ENCODE measurements at regions not wholly inside any gene's neighbourhood (a gene's known extent, or its start where the extent isn't known, plus 50 kb on each side); places are given as distances from the start of the nearest gene placed in this dataset.

DNA sequence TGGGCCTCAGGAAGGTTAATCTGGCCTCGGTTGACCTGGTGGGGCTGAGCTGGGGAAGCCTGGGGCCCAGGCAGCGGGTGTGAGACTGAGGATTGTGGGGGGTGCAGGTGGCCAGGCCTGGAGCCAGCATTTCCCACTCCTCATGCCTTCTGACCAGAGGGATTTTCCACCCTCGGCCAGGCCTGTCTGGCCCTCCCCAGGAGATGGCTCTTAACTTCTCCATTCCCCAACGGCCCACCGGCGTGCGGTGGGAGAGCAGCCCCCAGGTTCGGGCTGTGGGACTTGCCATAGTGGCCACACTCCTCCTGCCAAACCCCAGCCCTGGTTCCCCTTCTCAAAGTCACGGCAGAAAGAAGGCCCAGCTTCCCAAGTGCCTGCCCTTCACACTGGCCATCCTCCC, 126.5 kb upstream of the RUNX3 start:
- DNase-seq (ENCODE audit: low spot score) = no peak
- TF ChIP-seq, protein P1, sequence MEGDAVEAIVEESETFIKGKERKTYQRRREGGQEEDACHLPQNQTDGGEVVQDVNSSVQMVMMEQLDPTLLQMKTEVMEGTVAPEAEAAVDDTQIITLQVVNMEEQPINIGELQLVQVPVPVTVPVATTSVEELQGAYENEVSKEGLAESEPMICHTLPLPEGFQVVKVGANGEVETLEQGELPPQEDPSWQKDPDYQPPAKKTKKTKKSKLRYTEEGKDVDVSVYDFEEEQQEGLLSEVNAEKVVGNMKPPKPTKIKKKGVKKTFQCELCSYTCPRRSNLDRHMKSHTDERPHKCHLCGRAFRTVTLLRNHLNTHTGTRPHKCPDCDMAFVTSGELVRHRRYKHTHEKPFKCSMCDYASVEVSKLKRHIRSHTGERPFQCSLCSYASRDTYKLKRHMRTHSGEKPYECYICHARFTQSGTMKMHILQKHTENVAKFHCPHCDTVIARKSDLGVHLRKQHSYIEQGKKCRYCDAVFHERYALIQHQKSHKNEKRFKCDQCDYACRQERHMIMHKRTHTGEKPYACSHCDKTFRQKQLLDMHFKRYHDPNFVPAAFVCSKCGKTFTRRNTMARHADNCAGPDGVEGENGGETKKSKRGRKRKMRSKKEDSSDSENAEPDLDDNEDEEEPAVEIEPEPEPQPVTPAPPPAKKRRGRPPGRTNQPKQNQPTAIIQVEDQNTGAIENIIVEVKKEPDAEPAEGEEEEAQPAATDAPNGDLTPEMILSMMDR (IDR thresholded peaks at IDR 0.05) = no peak
- ATAC-seq (ENCODE audit: low FRiP score) = no peak

DNA sequence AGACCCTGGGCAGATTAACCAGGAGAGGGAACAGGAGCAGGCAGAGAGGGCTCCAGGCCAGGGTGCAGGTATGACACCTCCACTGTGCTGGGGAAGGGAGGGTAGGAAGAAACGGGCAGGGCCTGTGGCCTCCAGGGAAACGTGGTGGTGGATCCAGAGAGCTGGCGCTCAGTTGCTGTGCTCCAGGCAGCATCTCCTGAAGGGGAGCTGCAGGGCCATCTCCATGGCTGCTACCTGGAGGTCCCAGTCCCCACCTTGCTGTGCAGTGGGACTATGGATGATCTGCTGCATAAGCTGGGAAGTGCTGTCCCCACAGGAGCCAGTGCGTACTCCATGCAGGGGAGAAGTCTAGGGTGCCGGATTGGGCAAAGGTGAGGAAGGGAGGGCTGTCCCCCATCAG, 125.9 kb upstream of the RUNX3 start:
- ATAC-seq (ENCODE audit: low FRiP score) (no peak), DNase-seq (ENCODE audit: low spot score) (no peak)
- TF ChIP-seq, protein P1 (IDR thresholded peaks at IDR 0.05) = no peak

DNA sequence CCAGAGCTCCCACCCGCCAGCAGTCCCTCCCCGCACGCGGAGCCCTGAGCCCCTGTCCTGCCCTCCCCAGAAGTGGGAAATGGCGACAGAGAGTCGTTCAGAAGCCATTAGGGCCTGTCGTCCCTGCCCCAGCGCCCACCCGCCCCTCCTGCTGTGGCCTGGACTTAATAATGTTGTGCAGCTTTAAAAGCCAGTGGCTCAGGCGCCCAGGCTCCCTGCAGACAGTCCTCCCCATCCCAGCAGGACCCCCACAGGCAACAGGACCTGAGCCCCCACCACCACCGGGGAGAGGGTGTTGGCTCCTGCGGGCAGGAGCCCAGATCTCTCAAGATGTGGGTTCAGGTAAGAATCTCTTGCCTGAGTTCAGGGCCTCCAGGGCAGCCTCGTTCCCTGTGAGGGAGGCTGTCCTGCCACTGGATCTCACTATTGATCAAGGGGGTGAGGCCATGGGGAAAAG, 125.3 kb upstream of the RUNX3 start:
- no peak for ATAC-seq (ENCODE audit: low FRiP score)
- TF ChIP-seq, protein P1 (IDR thresholded peaks at IDR 0.05) = no peak
- DNase-seq (ENCODE audit: low spot score) = no peak

DNA sequence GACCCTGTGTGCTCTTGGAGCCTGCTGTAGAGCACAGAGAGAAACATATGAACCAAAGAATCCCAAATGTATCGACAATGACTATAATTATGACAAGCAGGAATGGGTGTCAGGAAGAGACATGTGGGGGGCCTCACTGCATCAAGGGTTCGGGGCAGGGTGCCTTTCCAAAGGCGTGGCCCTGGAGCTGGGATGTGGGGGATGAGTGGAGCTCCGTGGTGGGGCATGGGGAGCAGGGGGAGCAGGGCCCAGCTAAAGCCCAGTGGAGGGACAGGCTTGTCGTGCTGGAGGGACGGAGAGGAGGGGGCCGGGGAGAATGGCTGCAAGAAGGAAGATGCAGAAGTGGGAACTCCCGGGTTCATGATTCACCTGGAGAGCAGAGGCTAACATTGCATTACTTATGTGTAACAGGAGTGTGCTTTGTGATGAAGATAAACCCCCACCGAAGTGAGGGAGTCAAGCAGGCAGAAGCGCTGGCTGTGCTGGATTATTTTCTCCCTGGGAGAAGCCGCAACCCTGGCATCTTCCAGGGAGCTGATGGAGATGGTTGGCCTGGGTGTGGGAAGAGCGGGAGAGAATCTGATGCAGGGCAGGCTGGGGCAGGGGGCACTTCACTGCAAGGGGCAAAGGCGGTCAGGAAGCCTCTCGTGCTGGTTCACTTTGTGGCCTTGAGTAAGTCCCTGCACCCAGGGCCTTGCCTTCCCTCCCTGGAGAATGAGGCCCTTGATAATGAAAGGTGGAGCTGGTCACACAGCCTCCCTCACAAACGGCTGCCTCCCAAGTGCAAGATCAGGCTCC, 124.6 kb upstream of the RUNX3 start:
- TF ChIP-seq, protein P1 (IDR thresholded peaks at IDR 0.05) = no peak
- DNase-seq (ENCODE audit: low spot score) (no peak), ATAC-seq (ENCODE audit: low FRiP score) (no peak)

DNA sequence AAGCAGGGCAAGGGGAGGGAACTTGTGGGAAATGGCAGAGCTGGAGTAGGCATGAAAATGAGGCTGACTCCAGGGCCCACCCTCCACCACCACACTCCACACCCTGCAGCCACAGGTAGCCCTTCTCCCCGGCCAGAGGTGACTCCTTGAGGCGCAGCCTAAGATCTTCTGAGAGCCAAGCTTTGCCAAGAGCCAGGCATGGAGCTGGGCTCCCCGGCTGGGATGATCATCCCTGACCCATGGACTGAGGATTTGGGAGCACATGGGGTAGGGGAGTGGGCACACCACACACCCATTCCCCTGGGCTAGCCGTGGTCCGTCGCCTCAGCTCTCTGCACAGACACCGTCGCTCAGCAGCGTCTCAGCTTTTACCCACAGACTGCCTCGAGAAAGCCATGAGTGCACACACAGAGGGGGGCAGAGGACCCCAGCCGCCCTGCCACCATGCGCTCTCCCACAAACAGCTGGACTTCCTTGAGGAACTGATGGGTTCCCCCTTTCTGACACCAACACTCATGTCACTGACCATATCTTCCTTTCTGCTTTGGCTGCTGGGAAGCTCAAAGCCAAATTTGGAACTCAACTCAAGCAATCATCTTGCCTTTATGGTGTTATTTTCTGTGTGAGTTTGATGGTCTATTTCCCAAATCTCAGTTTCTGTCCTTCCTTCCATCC, 123.6 kb upstream of the RUNX3 start:
- ATAC-seq (ENCODE audit: low FRiP score) (no peak), DNase-seq (ENCODE audit: low spot score) (no peak)
- TF ChIP-seq, protein P1 (IDR thresholded peaks at IDR 0.05) = no peak

DNA sequence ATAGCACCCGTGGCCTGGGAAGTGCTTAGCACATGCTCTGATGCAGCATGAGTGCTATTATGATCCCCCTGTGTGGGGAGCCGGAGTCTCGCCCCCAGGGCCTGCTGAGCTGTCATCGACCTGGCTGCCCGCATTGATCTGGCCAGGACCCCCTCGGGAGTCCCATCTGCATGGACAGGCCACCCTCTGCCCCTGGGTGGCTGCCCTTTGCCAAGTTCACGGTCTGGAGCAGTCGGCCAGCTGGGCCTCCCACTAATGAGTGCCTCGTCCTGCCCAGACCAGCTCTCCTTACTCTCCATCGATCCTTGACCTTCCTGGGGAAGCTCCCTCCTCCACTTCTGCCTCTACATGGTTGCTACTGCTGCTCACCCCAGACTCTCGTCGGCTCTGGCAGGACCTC, 121.8 kb upstream of the RUNX3 start:
- DNase-seq (ENCODE audit: low spot score) = no peak
- ATAC-seq (ENCODE audit: low FRiP score) = no peak
- TF ChIP-seq, protein P1 (IDR thresholded peaks at IDR 0.05) = no peak

DNA sequence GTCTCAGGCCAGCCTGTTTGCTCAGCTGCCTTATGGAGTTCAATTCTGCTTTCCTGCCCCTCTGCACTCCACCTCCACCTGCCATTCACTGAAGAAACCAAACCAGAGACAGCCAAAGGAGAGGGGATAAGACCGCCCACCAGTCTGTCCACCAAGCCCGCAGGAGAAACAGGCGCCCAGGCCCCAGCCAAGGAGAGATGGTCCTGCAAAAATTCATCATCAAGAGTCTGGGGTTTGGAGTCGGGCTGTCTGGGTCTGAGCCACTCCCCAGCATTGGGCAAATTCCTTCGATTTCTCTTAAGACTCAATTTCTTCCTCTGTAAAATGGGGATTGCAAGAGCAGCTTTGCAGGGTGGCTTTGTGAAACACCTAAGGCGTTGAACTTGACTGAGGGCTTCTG, 121.4 kb upstream of the RUNX3 start:
- TF ChIP-seq, protein P1 (IDR thresholded peaks at IDR 0.05) = no peak
- DNase-seq (ENCODE audit: low spot score) (no peak), ATAC-seq (ENCODE audit: low FRiP score) (no peak)

All from omental fat pad (tissue), 3 donors.